AG04450 (cell line): ENCODE measurements at regions not wholly inside any gene's neighbourhood (a gene's known extent, or its start where the extent isn't known, plus 50 kb on each side); places are given as distances from the start of the nearest gene placed in this dataset.

Source experiments
- CTCF ChIA-PET: fragments of 300-600, 350-600 bp; formaldehyde crosslinking; extraction: SDS; loops from one replicate; lab custom pipeline; 2022; ENCODE audit warnings: antibody characterized with exemption, inconsistent platforms; lab: Charles Lee
- POLR2A ChIA-PET: fragments of 350-600 bp; formaldehyde crosslinking; extraction: SDS; loops from one replicate; lab custom pipeline; 2021; ENCODE audit warnings: antibody characterized with exemption, inconsistent platforms; lab: Yijun Ruan, JAX
- DNase-seq: peaks from one replicate; pipeline ENCODE4 v3.0.0-alpha.2; 2011; ENCODE audit warnings: low read depth, low spot score
- H3K27ac ChIP-seq: one replicate; pipeline ENCODE4 v1.5.1; 2012; ENCODE audit warnings: low read depth, low read length, control low read depth
- H3K27me3 ChIP-seq: one replicate; pipeline ENCODE4 v1.6.0; 2012; ENCODE audit warnings: low read length; ENCODE audit not compliant: control insufficient read depth, insufficient read depth
- H3K4me3 ChIP-seq: 2 replicates; pipeline ENCODE4 v1.5.1; 2011; ENCODE audit warnings: mild to moderate bottlenecking, low read depth, low read length, control low read depth
- H3K9me3 ChIP-seq: 2 replicates; pipeline ENCODE4 v1.5.1; 2012; ENCODE audit warnings: low read length; ENCODE audit not compliant: control insufficient read depth, insufficient read depth
- CTCF ChIP-seq: IDR thresholded peaks from 2 replicates; pipeline ENCODE4 v1.5.1; 2011; ENCODE audit warnings: low read depth, low read length, control low read depth, inconsistent platforms

- H3K9me3 ChIP-seq: no peaks in the 10 kb centered on the region
- DNase-seq: no peak
- TF ChIP-seq CTCF: no peak
- no peak overlapping the region for H3K4me3 ChIP-seq
- no peaks in the 10 kb centered on the region for H3K27me3 ChIP-seq
- H3K27ac ChIP-seq: no peak overlapping the region
- ChIA-PET CTCF (no interaction called here), POLR2A (no interaction called here)
Observed at GRCh38 chr13:76790526-76790925, 95.7 kb downstream of the KCTD12 start.

DNA sequence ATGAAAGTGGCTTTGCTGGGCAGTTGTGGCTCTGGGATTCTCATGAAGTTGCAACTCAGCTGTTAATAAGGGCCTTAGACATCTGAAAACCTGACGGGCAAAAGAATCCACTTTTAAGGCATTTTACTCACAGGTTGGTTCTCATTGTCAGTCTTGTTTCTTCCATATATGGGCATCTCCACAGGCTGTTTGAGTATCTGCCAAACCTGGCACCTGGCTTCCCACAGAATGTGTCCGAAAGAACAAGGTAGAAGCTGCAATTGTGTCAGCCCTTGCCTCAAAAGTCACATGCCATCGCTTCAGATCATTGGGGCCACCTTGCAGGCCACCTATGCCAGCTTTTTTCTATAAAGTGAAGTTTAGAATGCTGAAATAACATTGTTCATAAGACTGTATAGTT, 102.4 kb downstream of the KCTD12 start:
- DNase-seq: no peak
- no peak for TF ChIP-seq CTCF
- Histone ChIP-seq H3K9me3 (no peaks in the 10 kb centered on the region), H3K27ac (no peak overlapping the region), H3K27me3 (no peaks in the 10 kb centered on the region), H3K4me3 (no peak overlapping the region)
- CTCF ChIA-PET: no interaction called here
- POLR2A ChIA-PET: no interaction called here

DNA sequence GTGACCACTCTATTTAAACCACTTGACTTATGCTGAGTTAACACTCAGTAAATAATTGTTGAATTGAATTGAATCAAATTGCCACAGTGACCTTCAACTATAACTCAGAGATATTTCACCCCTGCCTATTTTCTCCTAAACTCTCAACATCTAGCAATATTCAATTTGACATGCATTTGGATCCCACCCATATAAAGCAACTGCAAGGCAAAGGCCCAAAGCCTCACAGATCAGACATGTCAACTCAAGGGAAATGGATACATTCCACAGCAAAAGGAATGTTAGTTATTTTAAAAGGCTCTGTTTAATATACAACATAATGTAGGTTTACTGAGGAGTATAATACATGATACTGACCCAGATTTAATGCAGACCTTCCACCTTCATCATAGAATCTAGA, 107.4 kb downstream of the KCTD12 start:
- TF ChIP-seq CTCF: no peak
- ChIA-PET POLR2A (no interaction called here), CTCF (no interaction called here)
- H3K27me3 ChIP-seq: no peaks in the 10 kb centered on the region
- H3K27ac ChIP-seq: no peak overlapping the region
- no peaks in the 10 kb centered on the region for H3K9me3 ChIP-seq
- no peak overlapping the region for H3K4me3 ChIP-seq
- no peak for DNase-seq

GRCh38 chr13:76777096-76777495, 109.1 kb downstream of the KCTD12 start:
- no peaks in the 10 kb centered on the region for H3K27me3 ChIP-seq
- H3K4me3 ChIP-seq: no peak overlapping the region
- DNase-seq: no peak
- no peak overlapping the region for H3K27ac ChIP-seq
- ChIA-PET CTCF (no interaction called here), POLR2A (no interaction called here)
- H3K9me3 ChIP-seq: no peaks in the 10 kb centered on the region
- TF ChIP-seq CTCF: no peak

DNA sequence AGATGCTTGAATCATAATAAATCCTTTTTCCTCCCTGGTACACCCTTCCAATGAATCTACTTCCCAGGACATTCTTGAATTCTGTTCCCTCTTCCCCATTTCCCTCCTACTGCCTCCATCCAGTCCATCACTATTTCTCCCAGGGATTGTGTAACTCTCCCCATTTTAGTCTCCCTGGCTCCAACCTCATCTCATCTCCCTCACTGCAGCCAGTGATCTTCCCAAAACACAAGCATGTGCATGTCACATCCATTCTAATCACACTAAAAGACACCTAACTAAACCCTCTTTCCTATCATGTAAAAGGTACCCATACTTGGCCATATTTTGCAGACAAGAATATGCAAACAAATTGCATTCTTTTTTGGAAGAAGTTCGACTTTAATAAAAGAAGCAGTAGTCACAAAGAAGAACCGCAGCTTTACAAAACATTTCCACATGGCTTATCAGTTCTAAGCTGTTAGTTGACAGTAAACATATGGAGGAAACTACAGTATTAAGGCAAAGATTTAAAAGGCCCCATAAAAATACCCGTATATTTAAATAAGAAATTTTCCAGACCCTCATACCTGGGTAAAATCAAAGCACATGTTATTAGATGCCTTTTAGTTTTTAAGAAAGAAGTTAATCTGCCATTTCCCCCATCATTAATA, 111.0 kb downstream of the KCTD12 start:
- CTCF ChIA-PET: no interaction called here
- no peak for TF ChIP-seq CTCF
- no peaks in the 10 kb centered on the region for H3K9me3 ChIP-seq
- no peak overlapping the region for H3K4me3 ChIP-seq
- no peak for DNase-seq
- H3K27me3 ChIP-seq: no peaks in the 10 kb centered on the region
- POLR2A ChIA-PET: no interaction called here
- no peak overlapping the region for H3K27ac ChIP-seq
